H1 (cell line): ENCODE measurements at regions not wholly inside any gene's neighbourhood (a gene's known extent, or its start where the extent isn't known, plus 50 kb on each side); places are given as distances from the start of the nearest gene placed in this dataset.

Experiments used
- CTCF ChIA-PET: fragments of 300-600 bp; sonication (Branson Sonifier 250); formaldehyde crosslinking; loops from one replicate; lab custom pipeline; 2021; ENCODE audit not compliant: partially characterized antibody; lab: Charles Lee
- POLR2A ChIA-PET: fragments of 300-600 bp; sonication (Branson Sonifier 250); formaldehyde crosslinking; loops from one replicate; lab custom pipeline; 2021; ENCODE audit warnings: inconsistent platforms; ENCODE audit not compliant: partially characterized antibody; lab: Charles Lee
- DNase-seq, 2 experiments: peaks; one replicate each; pipeline versions ENCODE4 v3.0.0 to v3.0.0-alpha.2; 2010 to 2022; ENCODE audit warnings: low spot score in 2 of 2, low read depth in 1 of 2, mixed read lengths in 1 of 2
- FAIRE-seq: peaks from 2 replicates; lab custom pipeline; 2011; peaks lifted over from hg19 to GRCh38; lab: Jason Lieb, UNC
- H2AFZ ChIP-seq: 2 replicates; pipeline ENCODE4 v1.8.1; 2012; ENCODE audit warnings: low read length, inconsistent platforms
- H2AK5ac ChIP-seq: 2 replicates; pipeline ENCODE4 v1.6.1; 2013; ENCODE audit warnings: low read depth, low read length
- H2BK120ac ChIP-seq: replicated peaks from 2 replicates; pipeline ENCODE3; 2013; ENCODE audit warnings: low read depth, low read length, inconsistent platforms
- H2BK12ac ChIP-seq: 2 replicates; pipeline ENCODE4 v1.6.1; 2013; ENCODE audit warnings: low read depth, low read length
- H2BK15ac ChIP-seq: 2 replicates; pipeline ENCODE4 v1.6.1; 2013; ENCODE audit warnings: low read length
- H2BK20ac ChIP-seq: 2 replicates; pipeline ENCODE4 v1.6.1; 2013; ENCODE audit warnings: low read length
- H2BK5ac ChIP-seq: 2 replicates; pipeline ENCODE4 v1.6.1; 2013; ENCODE audit warnings: low read depth, low read length
- H3K14ac ChIP-seq: 2 replicates; pipeline ENCODE4 v1.6.1; 2013; ENCODE audit warnings: inconsistent platforms; ENCODE audit not compliant: insufficient read length
- H3K18ac ChIP-seq: 2 replicates; pipeline ENCODE4 v1.6.1; 2013; ENCODE audit warnings: low read length; ENCODE audit errors: extremely low read depth
- H3K23ac ChIP-seq: 2 replicates; pipeline ENCODE4 v1.6.1; 2013; ENCODE audit warnings: inconsistent platforms; ENCODE audit not compliant: insufficient read length
- H3K23me2 ChIP-seq: 2 replicates; pipeline ENCODE4 v1.6.1; 2013; ENCODE audit warnings: low read depth, low read length
- H3K27ac ChIP-seq: 2 replicates; pipeline ENCODE4 v1.6.1; 2011; ENCODE audit warnings: low read depth, low read length, inconsistent platforms
- H3K27me3 ChIP-seq, 4 experiments: replicated peaks in 1 of 4; 1 replicate in 1 of 4; 2 replicates in 3 of 4; pipeline versions ENCODE4 v1.6.1 to v1.8.1; 2011 to 2013; ENCODE audit warnings: low read length in 3 of 4, mild to moderate bottlenecking in 3 of 4, inconsistent platforms in 2 of 4, mixed read lengths in 2 of 4, moderate library complexity in 1 of 4; ENCODE audit not compliant: control insufficient read depth in 3 of 4, insufficient read depth in 3 of 4; ENCODE audit errors: extremely low read depth in 1 of 4
- H3K36me3 ChIP-seq, 4 experiments: 2 replicates each; pipeline versions ENCODE4 v1.6.1 to v1.8.1; 2011 to 2013; ENCODE audit warnings: mild to moderate bottlenecking in 4 of 4, low read length in 3 of 4, moderate library complexity in 2 of 4, control low read depth in 1 of 4, inconsistent platforms in 1 of 4; ENCODE audit not compliant: insufficient read depth in 4 of 4, control insufficient read depth in 2 of 4
- H3K4ac ChIP-seq: replicated peaks from 2 replicates; pipeline ENCODE3; 2013; ENCODE audit warnings: low read length, low read depth, mixed read lengths, inconsistent platforms; ENCODE audit not compliant: insufficient read length
- H3K4me1 ChIP-seq, 4 experiments: replicated peaks in 1 of 4; 1 replicate in 1 of 4; 2 replicates in 3 of 4; pipeline versions ENCODE4 v1.6.1 to v1.8.1; 2011 to 2013; ENCODE audit warnings: low read length in 3 of 4, inconsistent platforms in 2 of 4, mixed read lengths in 1 of 4; ENCODE audit not compliant: insufficient read depth in 4 of 4, control insufficient read depth in 3 of 4
- H3K4me2 ChIP-seq, 2 experiments: 2 replicates each; pipeline versions ENCODE4 v1.6.1 to v1.8.1; 2011 to 2013; ENCODE audit warnings: low read depth in 2 of 2, low read length in 2 of 2, control low read depth in 1 of 2, inconsistent platforms in 1 of 2, mild to moderate bottlenecking in 1 of 2; ENCODE audit not compliant: insufficient read depth in 1 of 2
- H3K4me3 ChIP-seq, 4 experiments: fragments of 200-600, 300-600 bp in 1 of 4; sonication (generic), shearing (Covaris generic), sonication (Bioruptor Twin) in 1 of 4; 2 replicates each; pipeline versions ENCODE4 v1.5.1 to v1.8.1; 2011 to 2016; ENCODE audit warnings: low read length in 4 of 4, low read depth in 3 of 4, control low read depth in 2 of 4, inconsistent platforms in 2 of 4, mild to moderate bottlenecking in 2 of 4, mixed read lengths in 1 of 4, moderate library complexity in 1 of 4; ENCODE audit not compliant: insufficient read depth in 2 of 4; ENCODE audit errors: extremely low read depth in 1 of 4
- H3K56ac ChIP-seq: replicated peaks from 2 replicates; pipeline ENCODE3; 2013; ENCODE audit warnings: low read depth, mild to moderate bottlenecking, mixed read lengths, low read length, inconsistent platforms; ENCODE audit not compliant: insufficient read length
- H3K79me1 ChIP-seq: 2 replicates; pipeline ENCODE4 v1.6.1; 2013; ENCODE audit warnings: low read depth, low read length, control low read depth
- H3K79me2 ChIP-seq, 2 experiments: 2 replicates each; pipeline versions ENCODE4 v1.6.1 to v1.8.1; 2012 to 2013; ENCODE audit warnings: low read length in 2 of 2, mild to moderate bottlenecking in 2 of 2, inconsistent platforms in 1 of 2; ENCODE audit not compliant: insufficient read depth in 2 of 2, control insufficient read depth in 1 of 2
- H3K9ac ChIP-seq, 4 experiments: replicated peaks in 1 of 4; 1 replicate in 1 of 4; 2 replicates in 3 of 4; pipeline versions ENCODE4 v1.6.1 to v1.8.1; 2011 to 2013; ENCODE audit warnings: low read depth in 3 of 4, low read length in 3 of 4, control low read depth in 2 of 4, mild to moderate bottlenecking in 2 of 4, moderate library complexity in 2 of 4, inconsistent platforms in 1 of 4; ENCODE audit errors: extremely low read depth in 1 of 4
- H3K9me3 ChIP-seq, 2 experiments: 2 replicates each; pipeline versions ENCODE4 v1.6.1 to v1.8.1; 2012 to 2013; ENCODE audit warnings: mild to moderate bottlenecking in 2 of 2, moderate library complexity in 2 of 2, control low read depth in 1 of 2, inconsistent platforms in 1 of 2, low read depth in 1 of 2, low read length in 1 of 2, mixed read lengths in 1 of 2; ENCODE audit not compliant: insufficient read depth in 2 of 2
- H4K20me1 ChIP-seq, 2 experiments: replicated peaks in 1 of 2; 2 replicates each; pipeline versions ENCODE3 to v1.8.1; 2011 to 2013; ENCODE audit warnings: inconsistent platforms in 2 of 2, low read length in 2 of 2, mild to moderate bottlenecking in 1 of 2; ENCODE audit not compliant: insufficient read depth in 2 of 2, control insufficient read depth in 1 of 2
- H4K5ac ChIP-seq: 2 replicates; pipeline ENCODE4 v1.6.1; 2013; ENCODE audit warnings: low read length, low read depth, mixed read lengths, inconsistent platforms; ENCODE audit not compliant: insufficient read length
- H4K8ac ChIP-seq: 2 replicates; pipeline ENCODE4 v1.8.0; 2013; ENCODE audit warnings: mild to moderate bottlenecking, moderate library complexity, low read length, inconsistent platforms; ENCODE audit not compliant: insufficient read depth; ENCODE audit errors: extremely low read depth
- H4K91ac ChIP-seq: replicated peaks from 2 replicates; pipeline ENCODE3; 2013; ENCODE audit warnings: low read length, mixed read lengths, inconsistent platforms; ENCODE audit not compliant: insufficient read length
- ATF2 ChIP-seq: IDR thresholded peaks from 2 replicates; pipeline ENCODE4 v1.6.1; 2012; ENCODE audit warnings: low read length, inconsistent platforms
- BCL11A ChIP-seq, 2 experiments: IDR thresholded peaks; one replicate each; pipeline ENCODE4 v1.6.1; 2011; ENCODE audit warnings: low read depth in 2 of 2, low read length in 2 of 2, mild to moderate bottlenecking in 2 of 2
- CEBPB ChIP-seq: IDR thresholded peaks from 2 replicates; pipeline ENCODE4 v1.6.1; 2012; ENCODE audit warnings: low read depth, low read length
- CREB1 ChIP-seq: IDR thresholded peaks from 2 replicates; pipeline ENCODE4 v1.6.1; 2012; ENCODE audit warnings: inconsistent platforms
- CTBP2 ChIP-seq: IDR thresholded peaks from 2 replicates; pipeline ENCODE4 v1.7.0; 2011; ENCODE audit warnings: borderline replicate concordance, mild to moderate bottlenecking, moderate library complexity, mixed read lengths, low read length; ENCODE audit not compliant: insufficient read depth, insufficient read length
- EGR1 ChIP-seq: IDR thresholded peaks from 2 replicates; pipeline ENCODE4 v1.6.1; 2011; ENCODE audit warnings: low read depth, low read length, borderline replicate concordance
- EZH2 ChIP-seq: fragments of 200-600 bp; sonication (generic); IDR thresholded peaks from 2 replicates; pipeline ENCODE4 v1.7.1; 2012; ENCODE audit warnings: low read depth, mild to moderate bottlenecking, moderate library complexity, low read length, inconsistent platforms; ENCODE audit not compliant: severe bottlenecking
- FOSL1 ChIP-seq: IDR thresholded peaks from 2 replicates; pipeline ENCODE4 v1.6.1; 2011; ENCODE audit warnings: mild to moderate bottlenecking, low read depth, low read length, moderate library complexity; ENCODE audit not compliant: insufficient read depth
- HDAC6 ChIP-seq: IDR thresholded peaks from one replicate; pipeline ENCODE4 v1.7.1; 2012; ENCODE audit warnings: low read depth, mild to moderate bottlenecking, inconsistent platforms, low read length, moderate library complexity
- JUND ChIP-seq: IDR thresholded peaks from 2 replicates; pipeline ENCODE4 v1.6.1; 2011; ENCODE audit warnings: mild to moderate bottlenecking, improper control_type of control experiment, low read length
- KDM1A ChIP-seq: fragments of 200-600, 300-600 bp; sonication (generic); IDR thresholded peaks from 2 replicates; pipeline ENCODE4 v1.7.1; 2016; ENCODE audit warnings: mild to moderate bottlenecking, low read length, borderline replicate concordance
- RXRA ChIP-seq: IDR thresholded peaks from 2 replicates; pipeline ENCODE4 v1.6.1; 2011; ENCODE audit warnings: low read depth, mild to moderate bottlenecking, low read length, moderate library complexity; ENCODE audit not compliant: insufficient read depth
- TBP ChIP-seq: IDR thresholded peaks from 2 replicates; pipeline ENCODE4 v1.6.1; 2011; ENCODE audit warnings: low read depth, low read length, improper control_type of control experiment
- TCF12 ChIP-seq: IDR thresholded peaks from 2 replicates; pipeline ENCODE4 v1.6.1; 2011; ENCODE audit warnings: low read depth, mild to moderate bottlenecking, low read length
- TEAD4 ChIP-seq: IDR thresholded peaks from 2 replicates; pipeline ENCODE4 v1.6.1; 2012; ENCODE audit warnings: low read depth, low read length, inconsistent platforms, mixed read lengths
- WGBS, 2 experiments: shearing (Covaris generic) in 1 of 2; methylation state at CpG; one replicate each; pipeline versions ENCODE4 v1.1.6 to v1.1.7; 2013 to 2015; ENCODE audit warnings: low lambda C conversion rate in 2 of 2, mixed read lengths in 2 of 2, inconsistent platforms in 1 of 2, low coverage in 1 of 2, missing lambda C conversion rate in 1 of 2; ENCODE audit not compliant: insufficient replicate concordance in 2 of 2, insufficient coverage in 1 of 2, insufficient read length in 1 of 2; ENCODE audit errors: extremely low coverage in 1 of 2, missing lambda C conversion rate in 1 of 2; 5-methylcytosine and 5-hydroxymethylcytosine counted together

GRCh38 chr9:24095246-24095645 is 269.2 kb upstream of the ELAVL2 start:
- Histone ChIP-seq H3K27me3 (no peaks in the 10 kb centered on the region), H2AFZ (no peak overlapping the region), H4K8ac (no peak overlapping the region), H3K14ac (no peak overlapping the region), H2BK15ac (no peak overlapping the region), H3K4me3 (no peak overlapping the region), H3K18ac (no peak overlapping the region), H3K4ac (no peak overlapping the region), H3K79me1 (no peaks in the 10 kb centered on the region), H2BK20ac (no peak overlapping the region), H4K5ac (no peak overlapping the region), H2BK120ac (no peak overlapping the region), H3K79me2 (no peaks in the 10 kb centered on the region), H3K4me2 (no peak overlapping the region), H2BK5ac (no peak overlapping the region), H4K91ac (no peak overlapping the region), H4K20me1 (no peaks in the 10 kb centered on the region), H3K23ac (no peak overlapping the region), H3K36me3 (no peaks in the 10 kb centered on the region), H2AK5ac (no peak overlapping the region), H3K56ac (no peak overlapping the region), H2BK12ac (no peak overlapping the region), H3K9me3 (no peaks in the 10 kb centered on the region; a peak in 1 of 4 replicates), H3K23me2 (no peaks in the 10 kb centered on the region), H3K9ac (no peak overlapping the region), H3K27ac (no peak overlapping the region), H3K4me1 (no peaks in the 10 kb centered on the region)
- FAIRE-seq (no peak), DNase-seq (no peak)
- WGBS, 2 experiments = 91% methylated on average over 2 of the region's 2 CpGs; no CpG with 5 or more reads in 1 of the 2 experiments
- POLR2A ChIA-PET = no interaction called here
- CTCF ChIA-PET = no interaction called here
- TF ChIP-seq EZH2 = no peak
- TF ChIP-seq FOSL1 = no peak
- TF ChIP-seq BCL11A (IDR thresholded peaks at IDR 0.05; ENCODE audit: low read depth in 2 of 2, low read length in 2 of 2) = no peak
- no peak for TF ChIP-seq RXRA
- TF ChIP-seq CTBP2 = no peak
- TF ChIP-seq TBP = no peak
- no peak for TF ChIP-seq JUND
- TF ChIP-seq KDM1A = no peak
- no peak for TF ChIP-seq CEBPB
- no peak for TF ChIP-seq TEAD4
- no peak for TF ChIP-seq CREB1
- TF ChIP-seq TCF12 = no peak
- TF ChIP-seq HDAC6 = no peak
- no peak for TF ChIP-seq ATF2
- TF ChIP-seq EGR1 = no peak
